ENCODE measurements at regions not wholly inside any gene's neighbourhood (a gene's known extent, or its start where the extent isn't known, plus 50 kb on each side); places are given as distances from the start of the nearest gene placed in this dataset.

DNA sequence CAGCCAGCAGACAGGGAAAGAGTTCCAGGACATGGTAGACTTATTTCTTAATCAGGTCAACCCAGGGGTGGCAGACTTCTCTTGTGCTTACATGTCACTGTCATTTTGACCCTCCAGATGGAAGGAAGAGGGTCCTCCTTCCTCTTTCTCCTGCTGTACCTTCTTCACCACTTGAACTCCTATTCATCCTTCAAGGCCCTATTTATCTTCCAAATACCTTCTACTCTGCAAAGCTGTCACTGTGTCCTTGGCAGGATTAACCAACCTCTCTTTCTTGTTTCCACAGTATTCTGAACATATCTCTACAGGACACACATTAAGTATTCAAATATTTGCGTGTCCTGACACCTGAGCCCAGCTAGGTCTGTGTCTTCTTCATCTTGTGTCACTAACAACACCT, 163.1 kb downstream of the DICER1 start:
- no peak for DNase-seq

DNA sequence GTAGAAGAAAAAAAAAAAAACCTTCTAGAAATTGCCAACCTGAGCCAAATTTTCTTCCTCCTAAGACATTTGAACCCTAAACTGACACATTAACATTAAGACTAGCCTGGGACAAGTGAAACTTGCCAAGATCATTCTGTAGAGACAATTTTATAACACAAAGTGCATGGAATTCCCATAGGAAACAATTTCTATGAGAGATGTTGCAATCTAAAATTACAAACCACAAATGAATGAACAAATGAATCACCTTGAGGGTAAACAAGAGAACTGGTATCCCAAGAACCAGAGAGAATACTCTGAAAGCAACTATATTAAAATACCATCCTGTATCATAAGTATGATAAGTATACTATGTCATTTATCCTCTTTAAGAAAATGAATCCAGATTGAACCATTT, 165.3 kb downstream of the DICER1 start:
- DNase-seq, result no peak

DNA sequence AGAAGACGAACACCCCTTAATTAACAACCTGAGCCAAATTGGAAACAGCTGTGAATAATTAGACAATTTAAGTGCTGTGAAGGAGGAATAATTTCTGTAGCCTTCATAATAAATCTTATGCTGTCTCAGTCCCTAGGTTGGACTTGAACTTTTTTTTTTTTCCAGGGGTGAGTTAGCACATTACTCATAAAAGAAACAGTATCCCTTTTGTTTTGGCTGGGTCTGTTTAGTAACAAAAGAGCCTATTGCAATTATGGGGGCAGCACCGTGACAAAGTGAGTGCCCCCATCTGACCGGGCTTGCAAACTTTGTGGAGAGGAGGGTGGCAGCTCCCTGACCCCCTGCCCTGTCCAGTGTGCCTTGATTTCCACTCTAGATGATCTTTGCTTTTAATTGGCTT, 167.4 kb downstream of the DICER1 start:
- no peak for DNase-seq

DNA sequence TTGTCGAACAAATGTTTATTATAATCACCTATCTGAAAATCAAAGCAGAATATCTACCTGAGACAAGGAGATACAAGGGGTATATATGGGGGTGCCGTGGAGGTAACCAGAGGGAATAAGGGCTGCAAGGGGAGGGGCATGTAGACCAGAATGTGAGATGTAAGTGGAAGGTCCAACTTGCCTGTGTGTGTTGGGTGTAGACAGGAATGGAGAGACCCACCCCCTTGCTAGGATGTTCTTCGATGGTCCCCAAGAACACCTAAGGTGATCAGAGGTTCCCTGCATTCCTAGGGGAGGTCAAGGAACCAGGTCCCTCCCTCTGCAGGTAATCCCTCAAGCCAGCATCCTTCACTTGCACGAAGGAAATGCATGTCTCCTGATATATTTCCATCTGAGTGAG, 167.9 kb downstream of the DICER1 start:
- DNase-seq, result no peak

DNA sequence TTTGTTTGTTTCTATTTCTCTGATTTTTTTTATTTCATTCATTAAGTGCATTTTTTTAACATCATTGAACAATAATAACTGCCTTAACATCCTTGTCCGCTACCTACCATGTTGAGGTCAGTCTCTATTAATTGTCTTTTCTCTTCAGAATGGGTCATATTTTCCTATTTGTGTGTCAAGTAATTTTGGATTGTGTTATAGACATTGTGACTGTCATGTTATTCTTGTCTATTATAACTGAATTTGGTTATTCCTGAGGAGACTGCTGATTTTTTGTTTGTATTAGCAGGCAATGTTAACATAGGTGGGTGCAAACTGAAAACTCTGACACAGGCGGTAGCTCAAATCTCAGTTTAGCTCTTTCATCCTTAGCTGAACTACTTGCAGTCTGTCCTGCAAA, 169.9 kb downstream of the DICER1 start:
- no peak for DNase-seq

DNA sequence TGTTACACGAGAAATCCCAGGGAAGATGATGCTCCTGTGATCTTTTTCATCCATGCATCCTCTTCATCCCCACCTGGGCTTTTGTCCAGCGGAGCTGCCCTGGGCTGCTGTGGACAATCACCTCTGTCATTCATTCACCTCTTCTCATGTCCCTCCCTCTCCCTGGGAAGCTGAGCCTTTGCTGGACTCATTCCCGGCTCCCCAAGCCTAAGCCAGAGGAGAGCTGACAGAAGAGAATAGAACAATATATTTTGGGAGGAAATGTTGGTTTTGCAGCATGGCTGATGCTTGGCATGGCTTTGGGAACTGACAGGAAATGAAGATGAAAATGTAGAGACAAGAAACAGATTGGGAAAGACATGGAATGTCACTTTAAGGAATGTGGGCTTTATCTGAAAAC, 177.4 kb downstream of the DICER1 start:
- no peak for DNase-seq

DNA sequence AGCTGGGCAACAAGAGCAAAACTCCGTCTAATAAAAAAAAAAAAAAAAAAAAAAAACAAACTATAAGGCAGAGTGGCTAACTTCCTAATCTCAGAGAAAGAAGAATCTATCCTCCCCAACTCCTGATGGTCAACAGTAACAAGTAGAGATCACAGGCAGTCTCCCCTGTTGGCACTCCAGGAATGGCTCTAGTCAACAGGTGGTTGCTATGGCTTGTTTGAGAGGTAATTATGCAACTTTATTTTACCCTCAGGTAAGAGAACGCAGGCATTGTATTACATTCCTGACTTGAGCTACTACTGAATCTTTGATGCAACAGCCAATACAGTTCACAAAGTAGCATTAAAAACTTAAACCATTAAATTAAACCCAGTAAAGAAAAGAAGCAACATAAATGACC, 180.3 kb downstream of the DICER1 start:
- no peak for DNase-seq

DNA sequence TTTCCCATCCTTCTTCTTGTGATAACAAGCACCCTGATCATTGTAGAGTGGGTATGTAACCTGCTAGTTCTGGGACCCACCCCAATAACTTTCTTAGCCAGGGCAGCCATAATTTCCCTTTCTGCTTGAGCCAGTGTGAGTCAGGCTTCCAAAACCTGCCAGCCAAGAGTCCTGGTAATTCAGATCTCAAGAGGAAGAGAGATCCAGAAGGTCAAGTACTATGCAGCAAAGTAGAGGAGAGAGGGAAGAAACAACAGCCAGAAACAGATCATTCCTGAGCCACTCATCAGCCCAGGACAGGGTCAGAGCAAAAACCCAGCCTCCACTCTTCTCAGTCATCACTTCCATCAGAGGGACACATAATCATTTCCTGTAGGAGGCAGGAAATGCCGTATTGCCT, 182.0 kb downstream of the DICER1 start:
- DNase-seq, result no peak

DNA sequence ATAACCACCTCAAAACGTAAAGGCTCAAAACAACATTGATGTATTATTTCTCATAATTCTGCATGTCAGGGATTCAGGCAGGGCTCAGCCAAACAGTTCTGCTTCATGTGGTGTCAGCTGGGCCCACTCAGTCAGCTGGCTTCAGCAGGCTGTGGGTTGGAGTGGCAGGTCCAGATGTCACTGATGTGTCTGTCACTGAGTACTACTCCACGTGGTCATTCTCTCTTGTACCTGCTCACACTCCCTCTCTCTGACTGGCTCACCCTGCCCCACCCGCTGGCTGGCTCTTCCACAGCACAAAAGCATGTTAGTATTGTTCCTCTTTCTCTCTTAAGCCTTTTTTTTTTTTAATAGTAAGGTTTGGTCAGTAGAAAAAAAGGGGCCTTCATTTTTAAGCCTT, 182.4 kb downstream of the DICER1 start:
- DNase-seq, result no peak

DNA sequence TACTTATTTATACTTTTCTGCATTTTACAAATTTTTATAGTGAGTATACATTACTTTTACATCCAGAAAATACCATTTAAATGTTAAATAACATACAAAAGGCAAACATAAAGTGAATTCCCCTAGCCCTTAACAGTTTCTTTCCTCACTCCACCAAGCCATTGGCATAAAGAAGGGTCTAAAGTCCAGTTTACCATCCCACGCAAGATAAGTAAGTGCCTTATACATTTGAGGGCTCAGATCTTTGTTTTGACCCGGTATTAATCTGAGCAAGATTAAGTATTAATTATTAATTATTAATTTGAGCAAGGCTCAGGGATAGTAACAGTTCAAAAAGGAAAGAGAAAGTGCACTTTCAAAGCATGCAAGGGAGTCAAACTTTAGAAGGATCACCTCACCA, 182.9 kb downstream of the DICER1 start:
- DNase-seq, result no peak

DNA sequence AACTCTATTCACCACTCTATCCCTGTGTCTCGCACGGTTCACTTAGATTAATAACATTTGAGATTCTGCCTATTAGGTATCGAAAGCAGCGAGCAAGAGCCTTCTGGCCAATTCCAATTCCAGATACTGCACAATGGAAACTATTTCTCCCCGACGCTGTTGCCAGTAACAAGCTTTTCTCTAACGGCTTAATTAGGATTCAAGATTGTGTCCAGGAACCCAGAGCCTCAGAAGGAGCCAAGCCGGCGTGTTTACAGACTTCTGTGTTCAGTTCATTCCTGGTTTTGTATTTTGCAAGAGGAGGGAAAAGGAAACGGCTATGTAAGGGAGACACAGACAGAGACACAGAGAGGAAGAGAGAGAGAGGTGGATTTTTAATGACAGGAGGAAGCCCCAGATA, 185.6 kb downstream of the DICER1 start:
- DNase-seq, result no peak

DNA sequence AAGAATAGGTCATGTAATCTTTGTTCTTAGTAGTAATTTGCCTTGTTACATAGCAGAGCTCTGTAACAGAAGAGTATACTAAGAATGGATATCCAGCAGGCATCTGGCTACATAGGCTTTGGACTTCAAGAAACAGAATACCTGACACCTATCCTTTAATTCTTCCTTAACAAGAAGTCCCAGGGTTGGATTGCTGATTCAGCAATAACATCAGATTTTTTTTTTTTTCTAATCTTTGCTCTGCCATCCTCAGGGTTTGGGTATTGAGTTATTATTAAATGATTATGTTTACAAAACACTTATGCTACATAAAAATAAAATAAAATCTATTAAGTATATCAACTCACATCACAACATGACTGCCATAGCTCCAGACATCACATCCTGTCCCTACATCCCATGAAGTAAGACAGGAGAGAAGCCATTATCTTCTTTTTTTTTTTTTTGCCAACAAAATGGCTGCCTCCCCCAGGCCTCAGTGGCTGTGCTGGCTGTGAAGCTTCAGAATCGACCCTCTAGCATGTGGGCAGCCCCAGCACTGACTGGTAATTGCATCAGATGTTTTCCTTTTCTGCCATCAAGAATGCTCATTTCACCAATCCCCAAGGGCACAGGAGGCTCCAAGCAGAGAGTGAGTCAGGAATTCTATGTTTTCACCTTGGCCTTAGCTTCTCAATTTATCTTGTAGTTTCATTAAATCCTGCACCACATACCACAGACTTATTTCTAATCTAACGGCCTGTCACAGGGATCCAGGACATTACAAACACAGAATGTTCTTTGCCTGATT, 186.2 kb downstream of the DICER1 start:
- no peak for DNase-seq

DNA sequence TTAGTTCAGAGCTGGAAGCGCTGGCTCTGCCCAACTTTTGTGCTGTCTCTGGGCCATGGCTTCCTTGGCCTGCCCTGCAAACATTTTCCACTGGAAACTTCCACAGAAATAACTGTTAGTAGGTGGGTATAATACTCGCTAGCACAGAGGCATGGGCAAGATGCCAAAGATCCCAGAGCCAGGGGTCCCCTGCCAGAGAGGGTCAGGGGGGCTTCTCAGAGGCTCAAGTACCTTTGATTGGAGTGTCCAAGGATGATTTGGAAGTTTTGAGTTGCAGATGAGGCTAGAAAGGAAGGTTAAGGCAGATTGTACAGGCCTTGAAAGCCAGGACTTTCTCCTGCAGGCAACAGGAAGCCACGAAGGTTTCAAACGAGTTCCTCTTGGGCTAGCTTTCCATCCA, 187.6 kb downstream of the DICER1 start:
- no peak for DNase-seq

DNA sequence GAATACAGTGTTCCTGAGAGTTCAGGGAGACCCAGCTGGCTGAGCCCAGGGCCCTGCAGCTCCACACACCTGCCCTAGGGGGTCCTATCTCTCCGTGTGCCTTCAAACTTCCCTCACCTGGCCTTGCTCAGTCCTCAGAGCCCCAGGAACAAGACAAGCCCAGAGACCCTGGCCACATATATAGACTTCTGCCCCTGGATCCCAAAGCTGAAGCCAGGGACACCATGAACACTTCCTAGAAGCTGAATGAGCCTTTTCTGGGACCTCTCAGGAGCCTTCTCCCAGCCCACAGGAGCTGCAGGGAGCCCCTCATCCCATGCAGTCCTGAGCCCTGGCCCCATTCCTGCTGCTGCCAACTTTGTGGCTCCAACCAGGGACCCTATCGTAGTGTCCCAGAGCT, 190.5 kb downstream of the DICER1 start:
- DNase-seq, result no peak

DNA sequence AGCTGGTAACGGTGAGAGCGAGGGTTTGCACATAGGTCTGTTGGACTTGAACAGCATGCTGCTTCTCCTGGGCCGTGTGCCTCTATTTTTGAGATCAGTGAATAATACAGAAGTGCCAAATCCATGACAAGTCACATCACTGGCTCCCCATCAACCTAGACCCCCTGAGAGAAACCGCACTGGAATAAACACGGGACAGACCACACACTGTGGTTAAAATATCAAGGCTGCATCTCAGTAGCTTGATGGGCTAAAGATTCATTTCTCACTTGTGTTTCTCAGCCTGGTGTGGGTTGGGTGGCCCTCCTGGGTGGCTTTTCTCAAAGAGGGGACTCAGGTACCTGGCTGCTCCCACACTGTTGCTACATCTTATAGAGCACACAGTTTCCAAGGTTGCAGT, 191.0 kb downstream of the DICER1 start:
- no peak for DNase-seq

DNA sequence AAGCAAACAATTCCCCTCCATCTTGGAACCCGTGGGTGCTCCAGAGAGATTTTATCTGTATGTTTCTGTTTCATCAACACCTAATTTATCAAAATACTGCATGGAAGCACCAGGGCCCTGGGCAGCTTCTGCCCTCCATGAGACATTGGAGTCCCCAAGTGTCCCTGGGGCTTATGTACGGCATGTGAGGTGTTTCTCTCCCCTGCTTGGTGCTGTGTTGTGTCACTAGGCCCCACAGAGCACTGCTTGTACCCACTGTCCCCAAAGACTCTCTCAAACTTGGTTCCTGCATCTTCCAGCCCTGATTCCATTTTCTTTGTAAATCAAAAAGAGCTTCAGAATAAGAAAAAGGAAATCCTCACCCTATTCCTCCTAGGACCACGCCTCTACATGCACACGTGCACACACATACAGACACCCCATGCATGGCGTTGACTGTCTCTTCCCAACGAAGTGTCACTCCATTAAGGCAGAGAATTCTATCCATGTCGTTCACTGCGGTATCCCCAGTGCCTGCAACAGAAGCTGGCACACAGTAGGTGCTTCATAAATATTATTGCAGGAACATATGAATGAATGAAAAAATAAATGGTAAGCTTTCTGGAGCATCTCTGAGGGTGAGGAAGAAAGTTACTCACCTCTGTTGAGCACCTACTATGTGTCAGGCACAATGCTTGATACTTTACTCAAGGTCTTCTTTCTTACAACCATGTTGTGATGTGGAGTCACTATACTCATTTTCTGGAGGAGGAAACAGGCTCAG, 191.6 kb downstream of the DICER1 start:
- no peak for DNase-seq

DNA sequence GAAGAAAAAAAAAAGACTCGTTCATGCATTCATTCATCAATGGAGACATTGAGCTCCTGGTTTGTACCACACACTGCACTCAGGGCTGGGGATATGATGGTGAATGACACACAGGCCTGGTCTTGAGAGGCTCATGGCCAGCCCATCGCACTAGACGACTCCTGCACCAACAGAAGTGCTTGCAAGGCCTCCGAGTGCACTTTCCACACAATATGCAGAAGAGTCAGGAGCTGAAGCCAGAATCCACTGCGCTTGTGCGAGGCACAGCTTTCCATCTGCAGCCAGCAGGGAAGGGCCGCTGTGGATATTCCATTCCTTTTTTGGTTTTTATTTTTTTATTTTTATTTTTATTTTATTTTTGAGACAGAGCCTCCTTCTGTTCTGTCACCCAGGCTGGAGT, 192.4 kb downstream of the DICER1 start:
- no peak for DNase-seq

DNA sequence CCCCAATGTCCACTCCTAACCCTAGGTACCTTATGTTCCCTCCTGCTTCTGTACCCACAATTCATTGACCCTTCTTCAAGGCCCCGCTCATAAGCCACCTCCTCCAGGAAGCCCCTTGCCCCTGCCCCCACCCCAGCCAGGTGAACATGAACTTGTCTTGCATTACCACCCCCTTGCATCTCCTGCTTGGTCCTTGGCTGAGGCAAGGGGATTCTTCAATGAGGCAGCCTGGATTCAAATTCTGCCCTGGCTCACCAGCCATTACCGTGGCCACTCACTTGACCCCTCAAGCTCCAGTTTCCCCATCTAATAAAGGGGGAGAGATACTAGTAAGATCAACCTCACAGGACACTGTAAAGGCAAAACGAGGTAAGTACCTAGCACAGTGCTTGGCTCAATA, 193.1 kb downstream of the DICER1 start:
- no peak for DNase-seq

DNA sequence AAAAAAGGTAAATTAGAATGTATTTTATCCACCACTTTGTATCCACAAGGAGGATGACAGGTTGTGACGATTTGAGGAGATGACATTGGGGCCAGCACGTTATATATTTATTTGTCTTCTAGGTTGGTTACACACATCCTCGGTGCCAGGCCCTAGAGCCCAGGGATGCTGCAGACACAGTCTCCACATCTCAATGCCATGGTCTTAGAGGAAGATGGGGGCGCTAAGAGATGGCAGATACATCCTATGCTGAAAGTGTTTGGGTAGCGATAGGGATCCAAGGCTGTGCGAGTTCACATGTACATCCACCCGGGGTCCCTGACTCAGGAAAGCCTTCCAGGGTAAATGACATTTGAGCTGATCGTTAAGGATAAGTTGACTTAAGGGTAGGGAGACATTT, 193.1 kb upstream of the GSC start:
- DNase-seq, result no peak

DNA sequence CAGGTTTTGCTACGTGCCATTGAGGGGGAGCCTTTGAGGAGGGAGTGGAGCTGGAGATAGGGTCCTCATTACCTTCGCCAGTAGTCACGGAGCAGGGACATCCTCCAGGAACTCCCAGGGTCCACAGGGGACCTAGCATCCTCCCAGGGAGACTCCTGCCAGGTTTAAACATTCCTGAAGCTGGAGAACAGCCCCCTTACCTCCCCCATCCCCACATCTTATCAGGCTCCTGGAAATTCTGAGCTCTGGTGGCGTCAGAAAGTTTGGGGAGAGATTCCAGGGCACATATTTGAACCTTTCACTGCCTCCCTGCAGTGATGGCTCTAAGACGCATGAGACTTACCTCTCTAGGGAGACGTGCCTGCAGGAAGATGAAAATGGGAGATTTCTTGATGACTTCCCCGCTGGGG, 192.3 kb upstream of the GSC start:
- no peak for DNase-seq

DNA sequence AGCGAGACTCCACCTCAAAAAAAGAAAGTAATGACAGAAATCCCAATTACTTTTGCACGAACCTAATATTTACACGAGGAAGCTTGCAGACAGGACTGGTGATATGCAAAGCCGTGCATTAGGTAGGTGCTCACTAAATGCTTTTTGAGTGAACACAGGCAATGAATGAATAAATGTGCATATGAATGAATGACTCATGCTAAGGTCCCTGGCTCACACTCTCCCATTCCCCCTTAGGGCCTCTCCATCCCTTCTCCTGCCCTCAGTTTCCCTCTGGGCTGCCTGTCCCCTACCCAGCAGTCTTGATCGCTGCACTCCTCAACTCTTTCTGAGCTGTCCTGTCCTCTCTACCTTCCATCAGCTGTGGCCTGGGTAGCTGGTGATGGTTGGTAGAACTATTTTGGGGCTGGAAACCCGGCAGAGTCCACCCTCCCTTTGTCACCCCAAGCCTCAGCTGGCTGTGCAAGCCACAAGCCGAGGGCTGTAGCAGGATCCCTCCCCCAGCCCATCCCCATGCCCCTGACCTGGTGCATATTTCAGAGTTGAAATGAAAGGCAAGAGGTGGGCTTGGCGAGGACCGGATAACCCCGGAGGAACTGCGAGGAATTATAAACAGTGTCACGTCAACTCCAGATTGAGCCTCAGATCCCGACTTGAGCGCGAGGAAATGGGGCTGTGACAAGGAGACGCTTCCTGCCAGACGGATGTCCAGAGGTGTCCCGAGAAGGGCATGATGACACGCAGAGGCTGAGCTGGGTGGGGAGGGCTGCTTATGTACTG, 191.7 kb upstream of the GSC start:
- DNase-seq, result no peak

DNA sequence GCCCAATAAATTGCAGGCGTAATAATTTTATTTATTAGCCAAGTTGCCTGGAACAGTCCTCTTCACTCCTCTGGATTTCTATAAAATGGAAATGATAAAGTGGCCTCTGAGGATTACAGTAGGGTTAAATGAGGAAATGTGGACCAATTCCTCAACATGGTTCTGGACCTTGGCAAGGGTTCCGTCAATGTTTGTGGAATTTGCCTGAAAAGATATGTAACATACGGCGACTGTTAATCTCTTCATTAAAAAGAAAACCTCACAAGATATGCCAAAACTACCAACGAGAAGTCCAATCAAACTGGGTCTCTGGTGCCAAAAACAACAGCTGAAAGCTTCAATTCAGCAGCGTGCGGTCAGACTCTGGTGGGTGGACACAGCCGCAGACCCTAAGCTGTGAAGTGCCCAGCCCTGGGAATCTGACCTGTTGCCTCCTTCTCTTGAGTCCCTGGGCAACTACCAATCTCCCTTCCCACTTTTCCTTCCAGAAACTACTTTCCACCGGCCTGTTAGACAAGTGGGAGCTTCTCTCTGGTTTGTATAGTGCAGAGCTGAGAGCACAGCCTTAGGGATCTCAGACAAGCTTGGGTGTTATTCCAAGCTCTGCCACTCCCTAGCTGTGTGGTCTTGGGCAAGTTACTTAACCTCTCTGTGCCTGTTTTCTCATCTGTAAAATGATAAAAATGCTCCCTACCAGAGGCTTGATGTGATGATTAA, 190.5 kb upstream of the GSC start:
- DNase-seq, result no peak
